Heart right ventricle (tissue), 16 donors: ENCODE measurements at regions not wholly inside any gene's neighbourhood (a gene's known extent, or its start where the extent isn't known, plus 50 kb on each side); places are given as distances from the start of the nearest gene placed in this dataset.

ENCODE experiments used
- ATAC-seq, 8 donors: fragments of 200-7000 bp; cut with Tn5 transposase; one replicate each; pipeline ENCODE4 v1.9.1; 2020; ENCODE audit warnings: mild to moderate bottlenecking in 8 of 8, moderate library complexity in 8 of 8, moderate number of reproducible peaks in 1 of 8
- DNase-seq, 2 donors: peaks; one replicate each; pipeline ENCODE4 v3.0.0-alpha.2; 2020
- H3K27ac ChIP-seq, 10 donors: fragments of 200-600 bp; sonication (generic) in 2 of 10; one replicate each; pipeline versions ENCODE4 v1.5.0 to v1.8.0; 2020 to 2022; ENCODE audit warnings: mild to moderate bottlenecking in 3 of 10
- H3K27me3 ChIP-seq, 7 donors: fragments of 200-600 bp; one replicate each; pipeline ENCODE4 v1.8.0; 2021 to 2022; ENCODE audit warnings: mild to moderate bottlenecking in 2 of 7
- H3K36me3 ChIP-seq, 9 donors: fragments of 200-600 bp; sonication (generic) in 1 of 9; one replicate each; pipeline versions ENCODE4 v1.5.0 to v1.8.0; 2020 to 2022; ENCODE audit warnings: mild to moderate bottlenecking in 2 of 9
- H3K4me1 ChIP-seq, 9 donors: fragments of 200-600 bp; sonication (generic) in 1 of 9; one replicate each; pipeline versions ENCODE4 v1.5.0 to v1.8.0; 2020 to 2022; ENCODE audit warnings: mild to moderate bottlenecking in 4 of 9
- H3K4me3 ChIP-seq, 10 donors: fragments of 200-600 bp; sonication (generic) in 2 of 10; one replicate each; pipeline versions ENCODE4 v1.5.0 to v1.8.0; 2020 to 2022; ENCODE audit warnings: mild to moderate bottlenecking in 7 of 10, moderate library complexity in 2 of 10
- H3K9me3 ChIP-seq, 11 donors: fragments of 200-600 bp in 10 of 11; sonication (generic) in 2 of 11; one replicate each; pipeline versions ENCODE4 v1.5.0 to v1.8.0; 2013 to 2022; ENCODE audit warnings: mild to moderate bottlenecking in 2 of 11, control low read depth in 1 of 11, moderate library complexity in 1 of 11
- CTCF ChIP-seq, 9 donors: fragments of 200-600 bp; sonication (generic) in 2 of 9; IDR thresholded peaks; one replicate each; pipeline versions ENCODE4 v1.5.0 to v1.8.0; 2021 to 2022; ENCODE audit warnings: antibody characterized with exemption in 9 of 9, mild to moderate bottlenecking in 5 of 9, moderate library complexity in 1 of 9
- WGBS, 2 donors: extraction: QIAGEN DNeasy Blood & Tissue Kit; methylation state at CpG; one replicate each; pipeline ENCODE4 v1.1.7; 2013; ENCODE audit warnings: inconsistent platforms in 1 of 2; 5-methylcytosine and 5-hydroxymethylcytosine counted together
- intact Hi-C, 10 donors: fragments of 100-400 bp; cut with DNase I; formaldehyde crosslinking; loops; one replicate each; pipeline versions ENCODE4 v1.11.1 to v1.14.2; 2022
- donor health status: Arrhythmogenic right ventricular cardiomyopathy.
- donor health status: ischemic (EF 13 %, LVEDD 7.1; RV severe dilation, severe dysfunction).
- donor health status: healthy with polysubstance abuse.
- donor health status: DM: no; HTN: yes; CAD: no.
- donor health status: DM: no; HTN: no; CAD: no.
- donor health status: ischemic (EF 25% LVEDD 6.9; RV normal size, moderate dysfunction).
- donor health status: ischemic (EF 25% LVEDD 5.7; RV mildly dilated, moderate dysfunction).
- donor health status: healthy.
- donor health status: DM: yes; HTN: yes; CAD: no.
- donor health status: Ischemic cardiomyopathy.
- donor health status: ischemic (EF 35%, LVEDD 5.7; RV mildly dilated, moderate dysfunction).
- donor health status: nonischemic (EF 11% LVEDD 7.7; RV severe dilation, severe dysfunction).
- donor health status: DM: yes; HTN: yes; CAD: no.
- donor health status: PGD.
- donor health status: ischemic (EF 29% LVEDD 5.4; RV normal size, mild dysfunction).
- donor health status: nonischemic (EF 23%, LVEDD 6.1; RV moderate dilation, normal function).

- ATAC-seq (no peak), DNase-seq (no peak)
- no peaks in the 10 kb centered on the region for H3K27me3 ChIP-seq
- intact Hi-C loops, result no loop called here
- no peak for TF ChIP-seq CTCF (IDR thresholded peaks at IDR 0.05)
- H3K4me1 ChIP-seq, result peaks cover 0 to 8% (median 0%) of the 10 kb centered on the region in 9 donors
- H3K4me3 ChIP-seq, result no peak overlapping the region
- no peaks in the 10 kb centered on the region for H3K9me3 ChIP-seq
- WGBS, 2 donors, result 21 to 28% methylated on average over 2 of the region's 2 CpGs
- H3K27ac ChIP-seq, result no peak overlapping the region
- H3K36me3 ChIP-seq, result no peaks in the 10 kb centered on the region
Observed at GRCh38 chr18:28863396-28863795, 686.5 kb upstream of the CDH2 start.

GRCh38 chr18:28858248-28858647 lies 681.3 kb upstream of the CDH2 start:
- TF ChIP-seq CTCF (IDR thresholded peaks at IDR 0.05), result no peak
- DNase-seq (no peak), ATAC-seq (peak in 2 of 8 donors; percentile 53)
- Histone ChIP-seq H3K27me3 (no peaks in the 10 kb centered on the region), H3K36me3 (no peaks in the 10 kb centered on the region), H3K4me1 (peaks cover 0 to 7% (median 0%) of the 10 kb centered on the region in 9 donors), H3K9me3 (no peaks in the 10 kb centered on the region), H3K27ac (no peak overlapping the region), H3K4me3 (no peak overlapping the region)
- intact Hi-C loops, result no loop called here
- 87 to 100% methylated on average over 1 of the region's 1 CpG for WGBS, 2 donors

GRCh38 chr18:28855989-28856388 lies 679.1 kb upstream of the CDH2 start:
- no peak for DNase-seq
- no peak for TF ChIP-seq CTCF (IDR thresholded peaks at IDR 0.05)
- 82 to 95% methylated on average over 2 of the region's 2 CpGs for WGBS, 2 donors

GRCh38 chr18:28855524-28855923 lies 678.6 kb upstream of the CDH2 start:
- TF ChIP-seq CTCF (IDR thresholded peaks at IDR 0.05), result no peak
- Histone ChIP-seq H3K36me3 (no peaks in the 10 kb centered on the region), H3K4me3 (no peak overlapping the region), H3K9me3 (peaks cover 0 to 8% (median 0%) of the 10 kb centered on the region in 11 donors), H3K27me3 (no peaks in the 10 kb centered on the region), H3K27ac (peak overlapping the region in 3 of 10 donors; percentile 13 to 37 (median 24)), H3K4me1 (peaks cover 0 to 7% (median 0%) of the 10 kb centered on the region in 9 donors)
- DNase-seq, result no peak
- peak in 1 of 8 donors; percentile 52 for ATAC-seq
- intact Hi-C loops, result no loop called here
- WGBS, 2 donors, result 27 to 42% methylated on average over 1 of the region's 1 CpG

More at GRCh38 chr18:28855989-28856388, 679.1 kb upstream of the CDH2 start:
- no peaks in the 10 kb centered on the region for H3K36me3 ChIP-seq
- no peak for ATAC-seq
- no peak overlapping the region for H3K4me3 ChIP-seq
- H3K4me1 ChIP-seq, result peaks cover 0 to 7% (median 0%) of the 10 kb centered on the region in 9 donors
- intact Hi-C loops, result no loop called here
- no peak overlapping the region for H3K27ac ChIP-seq
- peaks cover 0 to 8% (median 0%) of the 10 kb centered on the region in 11 donors for H3K9me3 ChIP-seq
- no peaks in the 10 kb centered on the region for H3K27me3 ChIP-seq
